ENCODE measurements at regions not wholly inside any gene's neighbourhood (a gene's known extent, or its start where the extent isn't known, plus 50 kb on each side); places are given as distances from the start of the nearest gene placed in this dataset.
"Not testable (repeated sequence)": the region's sequence is repeated elsewhere in the genome, so short reads cannot be mapped to it uniquely, and the experiment has no call there.

GRCh38 chr5:42949348-42950115, 90.6 kb downstream of the ANXA2R start:
- DNase-seq, result peak in 3 of 4 experiments; percentile 11 to 26 (median 25)

GRCh38 chr5:42948961-42949347, 91.2 kb downstream of the ANXA2R start:
- DNase-seq, result no peak

- DNase-seq, result no peak
These were observed 95.1 kb downstream of the ANXA2R start for GRCh38 chr5:42944989-42945388.

- no peak for DNase-seq
These were observed 96.0 kb downstream of the ANXA2R start for GRCh38 chr5:42943931-42944631.

- DNase-seq, result no peak
These were observed 99.3 kb downstream of the ANXA2R start for GRCh38 chr5:42940853-42941252.

- DNase-seq, result not testable (repeated sequence)
These were observed 108.1 kb downstream of the ANXA2R start for GRCh38 chr5:42932011-42932410.

- DNase-seq, result not testable (repeated sequence)
These were observed 108.7 kb downstream of the ANXA2R start for GRCh38 chr5:42931451-42931850.

GRCh38 chr5:42930934-42931333, 109.2 kb downstream of the ANXA2R start:
- DNase-seq, result no peak

- no peak for DNase-seq
These were observed 110.2 kb downstream of the ANXA2R start for GRCh38 chr5:42929871-42930270.

GRCh38 chr5:42927730-42928129, 112.4 kb downstream of the ANXA2R start:
- DNase-seq, result no peak

GRCh38 chr5:42924686-42925085, 113.0 kb upstream of the SELENOP start:
- DNase-seq, result no peak

GRCh38 chr5:42924226-42924625, 112.5 kb upstream of the SELENOP start:
- no peak for DNase-seq

- DNase-seq, result no peak
These were observed 112.0 kb upstream of the SELENOP start for GRCh38 chr5:42923710-42924109.

GRCh38 chr5:42919600-42919999, 107.9 kb upstream of the SELENOP start:
- DNase-seq, result no peak

- DNase-seq, result no peak
These were observed 103.7 kb upstream of the SELENOP start for GRCh38 chr5:42915306-42915866.

GRCh38 chr5:42912184-42912798, 100.6 kb upstream of the SELENOP start:
- peak in 2 of 4 experiments; percentile 5 to 50 for DNase-seq

- peak; percentile 67 to 81 (median 74) for DNase-seq
These were observed 97.1 kb upstream of the SELENOP start for GRCh38 chr5:42908509-42909488.

- no peak for DNase-seq
These were observed 96.4 kb upstream of the SELENOP start for GRCh38 chr5:42908086-42908485.

- DNase-seq, result no peak
These were observed 94.1 kb upstream of the SELENOP start for GRCh38 chr5:42905827-42906226.

GRCh38 chr5:42900734-42901133, 89.0 kb upstream of the SELENOP start:
- DNase-seq, result no peak

GRCh38 chr5:42898760-42899159, 87.1 kb upstream of the SELENOP start:
- DNase-seq, result no peak

- no peak for DNase-seq
These were observed 84.8 kb upstream of the SELENOP start for GRCh38 chr5:42896523-42896922.

Data from activated naive CD4-positive, alpha-beta T cell (primary cell).